ENCODE measurements at regions not wholly inside any gene's neighbourhood (a gene's known extent, or its start where the extent isn't known, plus 50 kb on each side); places are given as distances from the start of the nearest gene placed in this dataset.
"Not testable (repeated sequence)": the region's sequence is repeated elsewhere in the genome, so short reads cannot be mapped to it uniquely, and the experiment has no call there.

DNA sequence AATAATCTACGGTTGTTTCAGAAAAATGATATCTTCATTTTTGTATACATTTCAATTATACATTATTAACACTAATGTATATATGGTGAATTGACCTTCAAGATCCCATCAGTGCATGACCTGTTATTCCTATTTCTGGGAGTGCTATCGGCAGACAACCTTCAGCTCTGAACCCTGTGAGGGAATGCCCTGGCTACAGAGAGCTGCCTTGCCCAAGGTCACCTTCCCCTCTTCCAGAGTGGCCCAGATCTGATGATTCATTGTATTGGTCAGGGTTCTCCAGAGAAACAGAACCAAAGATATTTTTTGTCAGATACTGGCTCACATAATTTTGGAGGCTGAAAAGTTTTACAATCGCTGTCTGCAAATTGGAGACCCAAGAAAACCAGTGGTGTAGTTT, 235.5 kb downstream of the ZNF92 start:
- Mint-ChIP-seq H3K36me3 (ENCODE audit: insufficient read depth, unreplicated experiment) (no peaks in the 10 kb centered on the region), H3K9me3 (ENCODE audit: unreplicated experiment) (no peaks in the 10 kb centered on the region), H3K4me3 (ENCODE audit: unreplicated experiment) (no peak overlapping the region), H3K27me3 (ENCODE audit: insufficient read depth, unreplicated experiment) (peaks cover 73% of the 10 kb centered on the region), H3K27ac (ENCODE audit: low read depth, unreplicated experiment) (no peak overlapping the region), H3K4me1 (ENCODE audit: insufficient read depth, unreplicated experiment) (no peaks in the 10 kb centered on the region)
- TF ChIP-seq, protein P1, sequence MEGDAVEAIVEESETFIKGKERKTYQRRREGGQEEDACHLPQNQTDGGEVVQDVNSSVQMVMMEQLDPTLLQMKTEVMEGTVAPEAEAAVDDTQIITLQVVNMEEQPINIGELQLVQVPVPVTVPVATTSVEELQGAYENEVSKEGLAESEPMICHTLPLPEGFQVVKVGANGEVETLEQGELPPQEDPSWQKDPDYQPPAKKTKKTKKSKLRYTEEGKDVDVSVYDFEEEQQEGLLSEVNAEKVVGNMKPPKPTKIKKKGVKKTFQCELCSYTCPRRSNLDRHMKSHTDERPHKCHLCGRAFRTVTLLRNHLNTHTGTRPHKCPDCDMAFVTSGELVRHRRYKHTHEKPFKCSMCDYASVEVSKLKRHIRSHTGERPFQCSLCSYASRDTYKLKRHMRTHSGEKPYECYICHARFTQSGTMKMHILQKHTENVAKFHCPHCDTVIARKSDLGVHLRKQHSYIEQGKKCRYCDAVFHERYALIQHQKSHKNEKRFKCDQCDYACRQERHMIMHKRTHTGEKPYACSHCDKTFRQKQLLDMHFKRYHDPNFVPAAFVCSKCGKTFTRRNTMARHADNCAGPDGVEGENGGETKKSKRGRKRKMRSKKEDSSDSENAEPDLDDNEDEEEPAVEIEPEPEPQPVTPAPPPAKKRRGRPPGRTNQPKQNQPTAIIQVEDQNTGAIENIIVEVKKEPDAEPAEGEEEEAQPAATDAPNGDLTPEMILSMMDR (IDR thresholded peaks at IDR 0.05; ENCODE audit: unreplicated experiment) = no peak
- POLR2A ChIA-PET = no interaction called here
- CTCF ChIA-PET = no interaction called here
- BruUV-seq (replicated peaks) = no TSS peak
- no peak for DNase-seq (ENCODE audit: unreplicated experiment)
- intact Hi-C loops (cut with micrococcal nuclease) = no loop called here

GRCh38 chr7:65613644-65614289, 240.1 kb downstream of the ZNF92 start:
- intact Hi-C loops (cut with micrococcal nuclease); POLR2A ChIA-PET; H3K27ac Mint-ChIP-seq (ENCODE audit: low read depth, unreplicated experiment); DNase-seq (ENCODE audit: unreplicated experiment); CTCF ChIA-PET; H3K4me3 Mint-ChIP-seq (ENCODE audit: unreplicated experiment); BruUV-seq (replicated peaks); H3K4me1 Mint-ChIP-seq (ENCODE audit: insufficient read depth, unreplicated experiment); H3K36me3 Mint-ChIP-seq (ENCODE audit: insufficient read depth, unreplicated experiment); H3K9me3 Mint-ChIP-seq (ENCODE audit: unreplicated experiment): not testable (repeated sequence)
- H3K27me3 Mint-ChIP-seq (ENCODE audit: insufficient read depth, unreplicated experiment) = peaks cover 85% of the 10 kb centered on the region

GRCh38 chr7:65616111-65616510, 242.5 kb downstream of the ZNF92 start:
- H3K4me3 Mint-ChIP-seq (ENCODE audit: unreplicated experiment); BruUV-seq (replicated peaks); H3K36me3 Mint-ChIP-seq (ENCODE audit: insufficient read depth, unreplicated experiment); intact Hi-C loops (cut with micrococcal nuclease); H3K4me1 Mint-ChIP-seq (ENCODE audit: insufficient read depth, unreplicated experiment); H3K27ac Mint-ChIP-seq (ENCODE audit: low read depth, unreplicated experiment); CTCF ChIA-PET; H3K9me3 Mint-ChIP-seq (ENCODE audit: unreplicated experiment); POLR2A ChIA-PET; DNase-seq (ENCODE audit: unreplicated experiment): not testable (repeated sequence)
- peaks cover 76% of the 10 kb centered on the region for H3K27me3 Mint-ChIP-seq (ENCODE audit: insufficient read depth, unreplicated experiment)

DNA sequence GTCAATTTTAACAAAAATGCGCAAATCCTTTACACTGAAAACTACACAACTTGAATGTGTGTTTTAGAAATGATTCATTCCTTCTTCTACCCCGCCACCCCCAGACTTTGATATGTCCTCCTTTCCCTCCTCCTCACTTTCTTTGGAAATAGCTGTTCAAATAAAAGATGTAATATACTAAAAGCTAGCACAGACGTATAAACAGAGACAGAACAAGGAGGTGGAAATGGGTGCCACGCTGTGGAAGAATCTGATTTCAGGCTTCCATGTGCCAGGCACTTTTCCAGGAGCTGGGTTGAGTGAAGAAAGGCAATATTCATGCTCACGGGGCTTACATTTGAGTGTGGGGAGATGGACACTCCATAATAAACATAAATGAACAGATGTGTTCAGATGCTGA, 246.6 kb downstream of the ZNF92 start:
- peaks cover 38% of the 10 kb centered on the region for H3K27me3 Mint-ChIP-seq (ENCODE audit: insufficient read depth, unreplicated experiment)
- POLR2A ChIA-PET = interaction anchor here (0.6 kb wide), 1 partner anchor 1120 kb away, joined by 3 read pairs; the partner anchor contains the start of gene RABGEF1
- intact Hi-C loops (cut with micrococcal nuclease) = not testable (repeated sequence)

DNA sequence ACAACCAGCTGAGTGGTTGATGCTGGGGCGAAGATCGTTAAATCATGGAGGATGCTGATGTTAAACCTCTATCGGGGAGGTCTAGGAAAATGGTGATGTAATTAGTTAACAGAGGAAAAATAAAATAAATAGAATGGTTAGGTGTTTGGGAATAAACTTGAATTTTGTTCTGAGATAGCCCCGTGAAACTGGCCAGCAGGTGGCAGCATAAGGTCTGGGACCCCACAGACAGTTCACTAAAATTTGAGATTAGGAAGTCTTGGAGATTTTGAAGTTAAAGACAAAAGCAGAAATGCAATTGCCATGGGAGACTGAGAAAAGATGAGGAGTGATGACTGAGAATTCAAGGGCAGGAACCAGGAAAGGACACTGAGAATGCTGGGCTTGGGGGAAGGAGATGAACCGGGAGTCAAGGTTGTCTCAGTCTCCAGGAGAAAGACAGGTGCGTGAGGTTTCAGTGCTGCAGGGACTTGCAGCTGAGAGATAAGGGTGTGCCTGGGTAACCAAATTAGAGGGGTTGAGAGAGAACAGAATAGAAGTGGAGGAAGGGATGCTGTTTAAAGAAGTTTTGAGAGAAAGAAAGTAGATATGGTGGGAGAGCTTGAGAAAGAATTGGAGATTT, 248.0 kb downstream of the ZNF92 start:
- BruUV-seq (replicated peaks); CTCF ChIA-PET; H3K9me3 Mint-ChIP-seq (ENCODE audit: unreplicated experiment); intact Hi-C loops (cut with micrococcal nuclease); H3K4me3 Mint-ChIP-seq (ENCODE audit: unreplicated experiment); H3K27ac Mint-ChIP-seq (ENCODE audit: low read depth, unreplicated experiment); H3K36me3 Mint-ChIP-seq (ENCODE audit: insufficient read depth, unreplicated experiment); H3K4me1 Mint-ChIP-seq (ENCODE audit: insufficient read depth, unreplicated experiment); POLR2A ChIA-PET: not testable (repeated sequence)
- TF ChIP-seq, protein P1 (IDR thresholded peaks at IDR 0.05; ENCODE audit: unreplicated experiment) = peak; percentile 43
- H3K27me3 Mint-ChIP-seq (ENCODE audit: insufficient read depth, unreplicated experiment) = peaks cover 23% of the 10 kb centered on the region
- peak; percentile 15 for DNase-seq (ENCODE audit: unreplicated experiment)

More for the DNA sequence above, 246.6 kb downstream of the ZNF92 start:
- H3K27ac Mint-ChIP-seq (ENCODE audit: low read depth, unreplicated experiment); H3K9me3 Mint-ChIP-seq (ENCODE audit: unreplicated experiment); DNase-seq (ENCODE audit: unreplicated experiment); H3K36me3 Mint-ChIP-seq (ENCODE audit: insufficient read depth, unreplicated experiment); BruUV-seq (replicated peaks); H3K4me1 Mint-ChIP-seq (ENCODE audit: insufficient read depth, unreplicated experiment); H3K4me3 Mint-ChIP-seq (ENCODE audit: unreplicated experiment); CTCF ChIA-PET: not testable (repeated sequence)

- H3K36me3 Mint-ChIP-seq (ENCODE audit: insufficient read depth, unreplicated experiment); H3K4me3 Mint-ChIP-seq (ENCODE audit: unreplicated experiment); H3K27ac Mint-ChIP-seq (ENCODE audit: low read depth, unreplicated experiment); H3K9me3 Mint-ChIP-seq (ENCODE audit: unreplicated experiment); H3K27me3 Mint-ChIP-seq (ENCODE audit: insufficient read depth, unreplicated experiment); DNase-seq (ENCODE audit: unreplicated experiment); intact Hi-C loops (cut with micrococcal nuclease); POLR2A ChIA-PET; CTCF ChIA-PET; H3K4me1 Mint-ChIP-seq (ENCODE audit: insufficient read depth, unreplicated experiment); BruUV-seq (replicated peaks): not testable (repeated sequence)
These were observed 241.6 kb upstream of the VKORC1L1 start for GRCh38 chr7:65631236-65631635.

- DNase-seq (ENCODE audit: unreplicated experiment); H3K27ac Mint-ChIP-seq (ENCODE audit: low read depth, unreplicated experiment); intact Hi-C loops (cut with micrococcal nuclease); H3K36me3 Mint-ChIP-seq (ENCODE audit: insufficient read depth, unreplicated experiment); H3K27me3 Mint-ChIP-seq (ENCODE audit: insufficient read depth, unreplicated experiment); H3K9me3 Mint-ChIP-seq (ENCODE audit: unreplicated experiment); CTCF ChIA-PET; H3K4me3 Mint-ChIP-seq (ENCODE audit: unreplicated experiment); BruUV-seq (replicated peaks); POLR2A ChIA-PET; H3K4me1 Mint-ChIP-seq (ENCODE audit: insufficient read depth, unreplicated experiment): not testable (repeated sequence)
These were observed 239.1 kb upstream of the VKORC1L1 start for GRCh38 chr7:65633587-65634404.
